H1 (cell line): ENCODE measurements at regions not wholly inside any gene's neighbourhood (a gene's known extent, or its start where the extent isn't known, plus 50 kb on each side); places are given as distances from the start of the nearest gene placed in this dataset.

ENCODE experiments used
- POLR2A ChIP-seq, 2 experiments: IDR thresholded peaks; 1 replicate in 1 of 2; 2 replicates in 1 of 2; pipeline ENCODE4 v1.6.1; 2011; ENCODE audit warnings: low read depth in 2 of 2, low read length in 2 of 2, mild to moderate bottlenecking in 2 of 2; ENCODE audit errors: control extremely low read depth in 1 of 2
- SP1 ChIP-seq: IDR thresholded peaks from 2 replicates; pipeline ENCODE4 v1.6.1; 2011; ENCODE audit warnings: low read depth, low read length
- TCF12 ChIP-seq: IDR thresholded peaks from 2 replicates; pipeline ENCODE4 v1.6.1; 2011; ENCODE audit warnings: low read depth, mild to moderate bottlenecking, low read length

GRCh38 chr11:22069844-22070243 lies 123.0 kb upstream of the ANO5 start:
- TF ChIP-seq TCF12 (no peak), SP1 (no peak), POLR2A (IDR thresholded peaks at IDR 0.05; ENCODE audit: control extremely low read depth in 1 of 2, low read depth in 2 of 2, low read length in 2 of 2) (no peak)
